MM.1S (cell line): ENCODE measurements at regions not wholly inside any gene's neighbourhood (a gene's known extent, or its start where the extent isn't known, plus 50 kb on each side); places are given as distances from the start of the nearest gene placed in this dataset.

Experiments used
- DNase-seq: peaks from one replicate; pipeline ENCODE4 v3.0.0-alpha.2; 2015
- H2AFZ ChIP-seq: fragments of 300-600 bp; sonication (generic); 2 replicates; pipeline ENCODE4 v1.6.0; 2016; ENCODE audit warnings: antibody characterized with exemption, low read length
- H3F3A ChIP-seq: fragments of 300-600 bp; sonication (generic); 2 replicates; pipeline ENCODE4 v1.6.1; 2016; ENCODE audit warnings: mild to moderate bottlenecking, antibody characterized with exemption, low read length, moderate library complexity, mixed read lengths; ENCODE audit not compliant: insufficient read depth
- H3K27ac ChIP-seq: fragments of 300-600 bp; sonication (generic); 2 replicates; pipeline ENCODE4 v1.5.1; 2016; ENCODE audit warnings: mild to moderate bottlenecking, low read length
- H3K27me3 ChIP-seq: fragments of 300-600 bp; sonication (generic); replicated peaks from 2 replicates; pipeline ENCODE4 v1.6.0; 2016; ENCODE audit warnings: low read length; ENCODE audit not compliant: insufficient read depth
- H3K36me3 ChIP-seq: fragments of 300-600 bp; sonication (generic); replicated peaks from 2 replicates; pipeline ENCODE4 v1.6.1; 2016; ENCODE audit warnings: mild to moderate bottlenecking, low read length, mixed read lengths; ENCODE audit not compliant: insufficient read depth
- H3K4me1 ChIP-seq: fragments of 300-600 bp; sonication (generic); 2 replicates; pipeline ENCODE4 v1.6.1; 2016; ENCODE audit warnings: low read length, mixed read lengths
- H3K4me2 ChIP-seq: fragments of 300-600 bp; sonication (generic); 2 replicates; pipeline ENCODE4 v1.6.0; 2016; ENCODE audit warnings: low read depth, low read length
- H3K4me3 ChIP-seq: fragments of 300-600 bp; sonication (generic); 2 replicates; pipeline ENCODE4 v1.5.1; 2016; ENCODE audit warnings: low read length, mixed read lengths
- H3K79me2 ChIP-seq: fragments of 300-600 bp; sonication (generic); 2 replicates; pipeline ENCODE4 v1.6.1; 2016; ENCODE audit warnings: mixed run types, low read length, mixed read lengths
- H3K9ac ChIP-seq: fragments of 300-600 bp; sonication (generic); 2 replicates; pipeline ENCODE4 v1.6.1; 2016; ENCODE audit warnings: low read length, mixed read lengths
- H3K9me2 ChIP-seq: fragments of 300-600 bp; sonication (generic); replicated peaks from 2 replicates; pipeline ENCODE4 v1.6.1; 2016; ENCODE audit warnings: mild to moderate bottlenecking, low read length, mixed read lengths; ENCODE audit not compliant: insufficient read depth
- H3K9me3 ChIP-seq: fragments of 300-600 bp; sonication (generic); replicated peaks from 2 replicates; pipeline ENCODE4 v1.6.1; 2016; ENCODE audit warnings: mild to moderate bottlenecking, low read length, mixed read lengths; ENCODE audit not compliant: insufficient read depth
- H4K20me1 ChIP-seq: fragments of 300-600 bp; sonication (generic); 2 replicates; pipeline ENCODE4 v1.6.1; 2016; ENCODE audit warnings: mild to moderate bottlenecking, low read length, moderate library complexity, mixed read lengths; ENCODE audit not compliant: insufficient read depth
- CTCF ChIP-seq: fragments of 300-600 bp; sonication (generic); IDR thresholded peaks from 2 replicates; pipeline ENCODE4 v1.5.1; 2016; ENCODE audit warnings: antibody characterized with exemption, low read length, mixed read lengths
- EZH2 ChIP-seq: fragments of 300-600 bp; sonication (generic); optimal IDR thresholded peaks from 2 replicates; pipeline ENCODE3; 2017; ENCODE audit warnings: low read depth, mild to moderate bottlenecking, antibody characterized with exemption, low read length, mixed read lengths
- EZH2phosphoT487 ChIP-seq: fragments of 300-600 bp; sonication (generic); IDR thresholded peaks from 2 replicates; pipeline ENCODE4 v1.6.1; 2018; ENCODE audit warnings: antibody characterized with exemption, low read length

DNA sequence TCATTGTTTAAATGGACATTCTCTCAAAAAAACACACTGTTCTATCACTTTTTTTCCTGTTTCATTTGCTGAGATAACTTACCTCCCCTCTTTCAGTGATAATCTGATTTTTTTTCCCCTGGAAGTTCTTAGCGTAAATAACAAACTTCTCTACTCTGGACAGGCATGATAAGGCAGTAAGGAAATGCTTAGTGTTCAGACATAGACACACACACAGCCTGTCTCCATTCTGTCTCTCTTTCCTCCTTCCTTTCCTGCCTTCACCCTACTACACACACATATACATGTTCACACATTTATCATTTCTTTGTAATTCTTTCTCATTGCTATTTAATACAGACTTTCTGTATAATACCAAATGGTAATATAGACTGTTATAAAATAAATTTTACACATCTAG is 470.8 kb upstream of the ROBO1 start:
- Histone ChIP-seq H3K36me3 (no peaks in the 10 kb centered on the region), H3K4me1 (no peaks in the 10 kb centered on the region), H3K9me2 (no peaks in the 10 kb centered on the region), H3K9ac (no peak overlapping the region), H3K9me3 (no peaks in the 10 kb centered on the region), H3K79me2 (no peaks in the 10 kb centered on the region), H3K27me3 (no peaks in the 10 kb centered on the region), H2AFZ (no peak overlapping the region), H3K27ac (no peak overlapping the region), H3F3A (no peaks in the 10 kb centered on the region), H4K20me1 (no peaks in the 10 kb centered on the region), H3K4me3 (no peak overlapping the region), H3K4me2 (no peak overlapping the region)
- TF ChIP-seq EZH2phosphoT487 (no peak), CTCF (no peak), EZH2 (no peak)
- no peak for DNase-seq

DNA sequence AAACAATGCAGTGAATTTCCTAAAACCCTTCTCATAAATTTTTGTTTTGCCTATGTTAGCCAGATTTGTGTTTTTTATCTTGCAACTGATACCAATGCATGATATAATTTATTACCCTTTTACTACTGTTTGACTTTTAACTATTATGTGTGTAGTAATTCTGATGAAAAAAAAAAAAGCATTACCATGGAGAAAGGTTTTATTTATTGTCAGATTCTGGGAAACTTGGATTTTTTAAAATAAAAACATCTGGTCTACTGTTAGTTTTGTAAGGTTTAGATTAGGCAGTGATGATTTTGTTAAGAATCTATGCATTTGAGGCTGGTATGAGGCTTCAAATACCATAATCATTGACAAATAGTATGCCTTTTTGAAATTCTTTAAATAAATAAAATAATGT is 470.4 kb upstream of the ROBO1 start:
- DNase-seq: no peak
- Histone ChIP-seq H3F3A (no peaks in the 10 kb centered on the region), H3K9ac (no peak overlapping the region), H3K36me3 (no peaks in the 10 kb centered on the region), H3K4me1 (no peaks in the 10 kb centered on the region), H2AFZ (no peak overlapping the region), H3K4me2 (no peak overlapping the region), H3K9me2 (no peaks in the 10 kb centered on the region), H4K20me1 (no peaks in the 10 kb centered on the region), H3K79me2 (no peaks in the 10 kb centered on the region), H3K27me3 (no peaks in the 10 kb centered on the region), H3K4me3 (no peak overlapping the region), H3K9me3 (no peaks in the 10 kb centered on the region), H3K27ac (no peak overlapping the region)
- no peak for TF ChIP-seq EZH2phosphoT487
- TF ChIP-seq EZH2: no peak
- TF ChIP-seq CTCF: no peak

GRCh38 chr3:80234706-80235105 is 466.9 kb upstream of the ROBO1 start:
- H3K36me3 ChIP-seq: no peaks in the 10 kb centered on the region
- no peak overlapping the region for H3K4me2 ChIP-seq
- H3K27me3 ChIP-seq: no peaks in the 10 kb centered on the region
- no peak for TF ChIP-seq CTCF
- no peak for TF ChIP-seq EZH2
- TF ChIP-seq EZH2phosphoT487: no peak
- H3K27ac ChIP-seq: no peak overlapping the region
- no peak overlapping the region for H3K4me3 ChIP-seq
- DNase-seq: no peak
- H3K4me1 ChIP-seq: no peaks in the 10 kb centered on the region
- H3K9ac ChIP-seq: no peak overlapping the region
- H2AFZ ChIP-seq: no peak overlapping the region
- H3F3A ChIP-seq: no peaks in the 10 kb centered on the region
- no peaks in the 10 kb centered on the region for H3K9me3 ChIP-seq
- H3K9me2 ChIP-seq: no peaks in the 10 kb centered on the region
- no peaks in the 10 kb centered on the region for H4K20me1 ChIP-seq
- H3K79me2 ChIP-seq: no peaks in the 10 kb centered on the region

DNA sequence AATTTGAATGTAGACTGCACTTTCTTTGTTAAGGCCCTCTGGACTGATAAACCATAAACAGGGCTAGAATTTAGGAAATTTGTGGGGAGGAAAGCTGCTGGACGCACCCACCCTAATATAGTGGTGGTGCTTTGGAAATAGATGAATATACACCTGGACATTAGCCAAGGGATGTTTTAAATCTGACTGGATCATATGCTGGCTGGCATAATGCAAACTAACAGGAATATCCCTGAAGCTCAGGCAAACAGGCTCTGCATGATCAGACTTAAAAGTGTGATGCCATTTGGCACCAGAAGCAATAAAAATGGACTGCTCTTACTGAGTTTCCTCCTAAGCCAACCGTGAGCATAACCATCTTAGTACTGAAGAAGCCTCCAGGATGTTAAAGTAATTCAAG is 465.8 kb upstream of the ROBO1 start:
- Histone ChIP-seq H3K79me2 (no peaks in the 10 kb centered on the region), H3K27me3 (no peaks in the 10 kb centered on the region), H3K9ac (no peak overlapping the region), H3K36me3 (no peaks in the 10 kb centered on the region), H3K27ac (no peak overlapping the region), H4K20me1 (no peaks in the 10 kb centered on the region), H3K4me2 (no peak overlapping the region), H2AFZ (no peak overlapping the region), H3F3A (no peaks in the 10 kb centered on the region), H3K4me1 (no peaks in the 10 kb centered on the region), H3K4me3 (no peak overlapping the region), H3K9me3 (no peaks in the 10 kb centered on the region), H3K9me2 (no peaks in the 10 kb centered on the region)
- TF ChIP-seq EZH2phosphoT487: no peak
- DNase-seq: no peak
